NCI-H82 treated with DMSO at 0.1 percent for 48 hours (cell line): ENCODE measurements at regions not wholly inside any gene's neighbourhood (a gene's known extent, or its start where the extent isn't known, plus 50 kb on each side); places are given as distances from the start of the nearest gene placed in this dataset.
A peak's percentile ranks its signal among the peaks of the same experiment; 100 is the strongest.

Source experiments
- DNase-seq: peaks from one replicate; lab custom pipeline; 2025; ENCODE audit not compliant: unreplicated experiment; lab: John Stamatoyannopoulos, UW

GRCh38 chr15:47582233-47582632 is 135.1 kb upstream of the SEMA6D start:
- no peak for DNase-seq

- no peak for DNase-seq
Measured at GRCh38 chr15:47584316-47584715, 133.0 kb upstream of the SEMA6D start.

- peak; percentile 73 for DNase-seq
Measured at GRCh38 chr15:47586653-47587224, 130.6 kb upstream of the SEMA6D start.

GRCh38 chr15:47587940-47588802 is 129.1 kb upstream of the SEMA6D start:
- DNase-seq = peak; percentile 51

- peak; percentile 31 for DNase-seq
Measured at GRCh38 chr15:47588958-47589357, 128.3 kb upstream of the SEMA6D start.

GRCh38 chr15:47598996-47599395 is 118.3 kb upstream of the SEMA6D start:
- no peak for DNase-seq

GRCh38 chr15:47599806-47600205 is 117.5 kb upstream of the SEMA6D start:
- no peak for DNase-seq

- DNase-seq = peak; percentile 98
Measured at GRCh38 chr15:47602121-47602520, 115.2 kb upstream of the SEMA6D start.

GRCh38 chr15:47603026-47603425 is 114.3 kb upstream of the SEMA6D start:
- DNase-seq = no peak

- no peak for DNase-seq
Measured at GRCh38 chr15:47607695-47608094, 109.6 kb upstream of the SEMA6D start.

- peak; percentile 80 for DNase-seq
Measured at GRCh38 chr15:47609693-47610092, 107.6 kb upstream of the SEMA6D start.

GRCh38 chr15:47610736-47611135 is 106.6 kb upstream of the SEMA6D start:
- no peak for DNase-seq

- DNase-seq = no peak
Measured at GRCh38 chr15:47614360-47615011, 102.8 kb upstream of the SEMA6D start.

- no peak for DNase-seq
Measured at GRCh38 chr15:47616876-47617275, 100.4 kb upstream of the SEMA6D start.

- no peak for DNase-seq
Measured at GRCh38 chr15:47618241-47618640, 99.1 kb upstream of the SEMA6D start.

- no peak for DNase-seq
Measured at GRCh38 chr15:47620960-47621681, 96.2 kb upstream of the SEMA6D start.

GRCh38 chr15:47622055-47622454 is 95.2 kb upstream of the SEMA6D start:
- DNase-seq = no peak

GRCh38 chr15:47624503-47624902 is 92.8 kb upstream of the SEMA6D start:
- no peak for DNase-seq

GRCh38 chr15:47639042-47639441 is 78.3 kb upstream of the SEMA6D start:
- DNase-seq = no peak

- DNase-seq = no peak
Measured at GRCh38 chr15:47640079-47640478, 77.2 kb upstream of the SEMA6D start.

GRCh38 chr15:47640901-47641300 is 76.4 kb upstream of the SEMA6D start:
- no peak for DNase-seq
